Retina (tissue), 1 donor: ENCODE measurements at regions not wholly inside any gene's neighbourhood (a gene's known extent, or its start where the extent isn't known, plus 50 kb on each side); places are given as distances from the start of the nearest gene placed in this dataset.

Source experiments
- DNase-seq: peaks from one replicate; pipeline ENCODE4 v3.0.0-alpha.2; 2016

- no peak for DNase-seq
Observed at GRCh38 chr20:17810847-17811627, 111.3 kb downstream of the BANF2 start.

DNA sequence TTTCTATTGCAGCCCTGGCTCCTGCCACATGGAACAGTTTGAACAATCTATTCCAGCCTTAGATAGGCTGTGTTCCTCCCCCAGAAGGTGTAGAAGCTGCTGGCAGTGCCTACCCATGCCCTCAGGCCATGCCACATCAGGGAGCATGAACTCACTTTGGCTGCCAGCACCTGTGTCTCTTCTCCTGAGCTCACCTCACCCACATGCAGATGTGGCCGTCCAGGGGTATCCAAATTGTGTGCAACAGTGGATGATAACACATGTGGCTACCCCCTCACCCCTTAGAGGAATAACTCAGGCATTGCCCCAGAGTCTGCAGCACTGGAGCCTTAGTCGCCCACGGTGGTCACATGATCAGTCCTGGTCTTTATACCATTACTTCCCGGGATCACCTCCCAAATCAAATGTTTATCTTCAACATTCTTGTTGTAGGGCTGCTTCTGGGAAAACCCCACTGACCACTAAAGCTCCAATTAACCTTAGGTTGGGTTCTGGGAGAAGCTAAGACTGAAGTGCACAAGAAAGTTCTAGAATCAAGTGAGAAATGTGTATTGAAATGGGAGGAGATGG lies 110.4 kb downstream of the BANF2 start:
- DNase-seq: no peak

DNA sequence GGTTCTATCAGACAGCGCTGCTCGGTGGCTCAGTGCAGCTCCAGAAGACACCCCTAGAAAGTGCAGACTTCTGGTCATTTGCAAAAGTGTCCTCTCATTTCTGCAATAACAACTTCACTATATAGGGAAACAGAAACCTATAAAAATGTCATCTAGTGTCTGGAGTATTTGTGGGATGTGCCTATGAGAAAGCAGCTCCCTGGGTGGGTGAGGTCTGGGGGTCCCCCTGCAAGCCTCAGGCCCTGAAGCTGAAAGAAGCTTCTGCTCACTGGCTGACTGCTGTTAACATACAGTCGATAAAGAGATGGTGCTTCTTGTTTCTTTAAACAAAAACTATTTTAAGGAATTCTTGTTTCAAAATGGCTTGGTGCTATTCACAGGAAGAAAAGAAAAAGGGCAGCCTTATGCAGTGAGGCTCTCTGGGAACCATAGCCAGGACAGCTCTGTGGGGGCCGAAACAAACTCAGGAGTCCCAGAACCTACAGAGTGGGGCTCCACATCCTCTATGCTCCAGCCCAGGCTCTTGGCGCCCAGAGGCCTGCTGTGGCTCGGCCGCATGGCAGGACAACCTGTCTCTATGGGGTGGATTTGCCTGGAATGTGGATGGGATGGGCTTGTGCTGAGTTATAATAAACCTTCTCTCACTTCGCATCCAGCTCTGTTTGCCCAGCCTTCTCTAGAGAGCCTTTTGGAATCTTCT lies 109.7 kb downstream of the BANF2 start:
- no peak for DNase-seq

DNA sequence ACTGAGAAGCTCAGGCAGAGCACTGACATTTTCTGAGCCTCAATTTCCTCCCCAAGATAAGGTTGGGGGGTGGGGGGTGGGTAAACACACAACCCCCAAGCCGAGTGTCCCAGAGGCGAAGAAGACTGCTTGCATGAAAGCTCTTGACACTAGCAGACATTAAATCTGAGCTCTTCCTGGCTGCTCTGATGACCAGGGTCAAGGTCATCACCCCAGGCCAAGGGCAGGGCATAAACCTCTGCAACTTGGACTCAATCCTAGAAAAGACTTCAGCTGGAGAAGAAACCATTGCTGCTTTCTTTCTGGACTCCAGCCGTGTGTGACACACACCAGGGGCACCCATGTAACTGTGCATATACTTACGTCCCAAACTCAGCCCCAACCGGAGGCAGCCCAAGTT lies 109.0 kb downstream of the BANF2 start:
- no peak for DNase-seq

GRCh38 chr20:17808357-17808756 lies 108.6 kb downstream of the BANF2 start:
- DNase-seq: no peak

DNA sequence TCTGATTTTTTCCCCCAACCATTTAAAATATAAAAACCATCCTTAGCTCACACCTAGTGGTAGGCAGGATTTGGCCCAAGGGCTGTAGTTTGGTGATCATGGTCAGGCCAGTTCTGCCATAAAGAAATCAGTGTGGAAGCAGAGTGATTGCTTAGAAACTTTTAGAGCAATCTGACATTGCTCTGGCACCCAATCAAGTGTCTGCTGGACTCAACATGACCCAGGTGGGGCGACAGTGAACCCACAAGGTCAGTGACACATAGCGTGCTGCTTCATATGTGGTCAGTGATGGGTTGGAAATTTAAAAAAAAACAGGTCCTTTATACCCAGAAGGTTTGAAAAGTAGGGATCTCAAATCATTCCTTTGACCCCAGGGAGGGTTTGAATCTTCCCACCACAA lies 107.9 kb downstream of the BANF2 start:
- no peak for DNase-seq

DNA sequence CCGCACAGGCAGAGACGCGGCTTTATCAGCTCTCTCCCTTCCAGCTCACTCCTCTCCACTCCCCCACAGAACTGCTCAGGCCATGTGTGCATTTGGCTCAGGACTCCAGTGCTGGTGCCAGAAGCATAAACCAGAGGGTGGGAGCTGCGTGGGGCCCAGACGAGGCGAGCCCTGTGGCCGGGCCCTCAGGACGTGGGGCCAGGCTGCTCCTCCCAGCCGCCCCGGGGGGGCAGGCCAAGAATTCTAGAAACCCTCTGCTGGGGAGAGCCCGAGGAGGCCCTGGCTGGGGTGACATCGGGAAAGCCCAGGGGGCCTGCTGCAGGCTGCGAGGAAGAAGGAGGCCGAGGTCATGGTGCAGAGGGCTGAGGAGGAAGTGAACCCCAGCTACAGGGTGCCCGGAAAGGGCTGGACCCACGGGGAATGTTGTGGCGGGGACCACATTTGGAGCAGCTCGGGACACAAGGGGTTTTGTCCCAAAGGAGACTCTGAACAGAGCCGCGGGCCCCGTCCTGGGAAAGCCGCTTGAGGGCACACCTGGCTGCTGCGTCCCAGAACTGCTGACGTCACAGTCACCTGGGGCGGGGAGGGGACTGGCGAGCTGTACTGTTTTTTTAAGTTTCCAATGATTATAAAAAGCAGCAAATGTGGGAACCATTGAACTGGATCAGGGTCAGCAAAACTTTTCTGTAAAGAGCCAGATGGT lies 107.1 kb downstream of the BANF2 start:
- no peak for DNase-seq

GRCh38 chr20:17806107-17806506 lies 106.3 kb downstream of the BANF2 start:
- DNase-seq: no peak

DNA sequence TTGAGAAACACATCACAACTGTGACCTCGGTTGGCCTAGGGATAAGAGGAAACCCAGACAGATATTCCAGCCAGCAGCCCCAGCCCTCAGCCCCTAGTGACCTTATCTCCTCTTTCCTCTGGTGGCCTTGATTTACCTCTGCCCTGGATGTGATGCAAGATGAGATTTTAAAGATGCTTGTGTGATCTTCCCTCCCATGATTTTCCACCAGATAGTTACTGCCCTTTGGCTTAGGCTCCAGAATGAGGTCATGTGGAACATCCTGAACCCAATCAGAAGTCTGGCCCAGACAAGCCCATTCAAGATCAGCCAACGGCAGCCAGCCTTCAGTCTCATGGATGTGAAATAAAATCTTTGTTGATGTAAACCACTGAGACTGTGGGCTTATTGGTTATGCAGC lies 104.0 kb downstream of the BANF2 start:
- no peak for DNase-seq

- no peak for DNase-seq
Observed at GRCh38 chr20:17799575-17800227, 99.9 kb downstream of the BANF2 start.

DNA sequence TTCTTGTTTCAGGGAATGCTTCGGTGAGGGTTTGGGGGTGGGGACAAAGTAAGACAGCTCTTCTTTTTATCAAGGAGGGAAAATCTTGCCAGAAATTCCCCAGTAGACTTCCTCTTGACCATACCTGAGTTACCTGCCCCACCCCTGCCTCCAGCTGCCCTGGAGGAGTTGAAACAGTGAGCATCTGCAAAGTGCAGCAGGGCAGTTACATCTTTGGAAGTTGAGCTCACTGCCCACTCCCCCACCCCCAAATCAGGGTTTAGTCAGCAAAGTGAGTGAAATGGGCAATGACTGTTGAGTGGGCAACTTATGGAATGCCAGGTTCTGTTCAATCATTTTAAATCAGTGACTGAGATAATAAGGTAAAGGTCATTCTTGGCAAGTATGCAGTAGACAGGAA lies 98.8 kb downstream of the BANF2 start:
- DNase-seq: no peak

- DNase-seq: no peak
Observed at GRCh38 chr20:17797579-17797978, 97.8 kb downstream of the BANF2 start.

- DNase-seq: no peak
Observed at GRCh38 chr20:17797161-17797560, 97.4 kb downstream of the BANF2 start.

DNA sequence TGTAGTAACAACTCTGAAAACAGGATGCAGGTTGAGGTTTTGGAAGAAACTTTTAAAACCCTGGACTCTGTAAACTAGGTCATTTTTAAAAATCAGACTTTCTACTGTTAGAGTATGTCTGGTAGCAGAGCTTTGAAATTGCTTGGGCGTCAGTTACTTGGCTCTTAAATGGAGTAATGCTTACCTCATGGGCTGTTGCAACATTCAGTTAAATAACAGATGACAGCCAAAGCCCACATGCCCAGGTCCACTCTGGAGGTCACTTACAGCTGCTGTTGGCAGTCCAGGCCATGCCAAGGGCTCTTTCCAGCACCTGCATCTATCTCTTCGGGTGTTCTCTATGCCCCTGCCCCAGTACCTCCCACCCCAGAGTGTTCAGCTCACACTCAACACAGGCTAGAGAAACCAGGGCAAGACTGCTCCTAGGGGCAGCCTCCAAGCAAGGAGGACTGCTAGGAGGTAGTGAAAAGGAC lies 96.4 kb downstream of the BANF2 start:
- DNase-seq: no peak

- DNase-seq: no peak
Observed at GRCh38 chr20:17795501-17796071, 95.8 kb downstream of the BANF2 start.

DNA sequence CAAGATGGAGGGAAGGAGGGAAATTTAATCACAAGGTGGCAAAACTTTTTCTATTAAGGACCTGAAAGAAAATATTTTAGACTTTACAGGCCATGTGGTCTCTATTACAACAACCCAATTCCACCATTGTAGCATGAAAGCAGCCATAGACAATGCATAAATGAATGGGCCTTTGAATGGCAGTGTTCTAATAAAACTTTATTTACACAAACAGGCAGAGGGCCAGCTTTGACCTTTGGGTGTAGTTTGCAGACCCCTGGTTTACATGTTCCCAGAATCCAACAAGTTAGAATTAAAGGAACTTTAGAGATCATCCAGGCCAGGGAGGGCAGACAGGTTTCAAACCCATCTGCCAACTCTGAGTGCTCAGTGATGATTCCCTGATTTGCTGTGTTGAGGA lies 95.2 kb downstream of the BANF2 start:
- DNase-seq: no peak

DNA sequence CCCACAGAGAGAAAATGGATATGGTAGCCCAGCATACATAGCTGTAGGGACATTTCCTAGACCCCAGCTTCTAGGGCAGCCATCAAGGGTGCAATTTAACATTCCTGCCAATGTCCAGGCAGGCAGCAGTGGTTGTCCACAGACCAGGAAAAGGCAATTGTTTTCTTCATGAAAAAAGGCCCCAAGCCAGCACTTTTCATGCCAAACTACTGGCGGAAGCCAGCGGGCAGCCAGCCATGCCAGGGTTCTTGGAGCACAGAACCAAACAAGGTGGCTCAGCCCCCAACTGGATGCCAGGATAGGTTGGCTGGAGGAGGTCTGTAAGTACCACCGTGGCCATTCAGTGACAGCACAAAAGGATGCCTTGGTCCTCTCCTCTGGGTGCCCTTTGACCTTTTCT lies 94.6 kb downstream of the BANF2 start:
- no peak for DNase-seq

DNA sequence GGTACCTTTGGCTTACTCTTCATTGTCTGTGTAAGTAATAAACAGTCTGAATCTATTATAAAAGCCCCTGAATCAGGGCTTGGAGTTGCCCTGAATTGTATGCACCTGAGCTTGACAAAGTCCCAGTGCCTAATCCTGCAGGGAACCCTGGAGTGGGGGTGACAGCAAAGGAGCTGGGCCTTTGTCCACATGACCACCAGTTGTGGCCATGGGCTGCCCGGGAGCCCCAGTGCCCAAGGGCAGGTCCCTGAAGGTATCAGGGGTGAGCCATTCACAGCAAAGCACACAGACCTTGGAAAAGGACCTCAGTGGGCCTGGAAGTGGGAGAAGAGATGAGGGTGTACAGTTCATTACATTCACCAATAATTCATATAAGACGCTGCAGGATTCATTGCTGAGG lies 94.2 kb downstream of the BANF2 start:
- no peak for DNase-seq

DNA sequence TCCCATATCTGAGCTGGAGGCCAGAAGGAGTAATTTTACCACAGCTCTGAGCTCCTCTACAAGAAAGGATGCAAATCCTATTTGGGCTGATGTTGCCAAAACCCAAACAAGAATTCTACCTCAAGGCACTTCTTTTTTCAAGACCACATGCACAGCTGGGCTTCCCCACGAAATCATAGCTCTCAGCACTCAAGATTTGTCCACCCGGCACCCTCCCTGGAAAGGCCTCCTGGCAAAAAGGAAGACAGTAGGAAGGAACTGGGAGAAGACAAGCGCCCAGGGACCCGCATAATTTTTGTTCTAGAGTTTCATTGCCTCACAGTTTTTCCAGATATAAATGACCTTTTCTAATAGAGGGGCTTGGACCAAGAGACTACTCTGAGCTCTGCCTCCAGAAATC lies 90.5 kb downstream of the BANF2 start:
- DNase-seq: no peak

- DNase-seq: no peak
Observed at GRCh38 chr20:17787816-17788215, 88.0 kb downstream of the BANF2 start.

DNA sequence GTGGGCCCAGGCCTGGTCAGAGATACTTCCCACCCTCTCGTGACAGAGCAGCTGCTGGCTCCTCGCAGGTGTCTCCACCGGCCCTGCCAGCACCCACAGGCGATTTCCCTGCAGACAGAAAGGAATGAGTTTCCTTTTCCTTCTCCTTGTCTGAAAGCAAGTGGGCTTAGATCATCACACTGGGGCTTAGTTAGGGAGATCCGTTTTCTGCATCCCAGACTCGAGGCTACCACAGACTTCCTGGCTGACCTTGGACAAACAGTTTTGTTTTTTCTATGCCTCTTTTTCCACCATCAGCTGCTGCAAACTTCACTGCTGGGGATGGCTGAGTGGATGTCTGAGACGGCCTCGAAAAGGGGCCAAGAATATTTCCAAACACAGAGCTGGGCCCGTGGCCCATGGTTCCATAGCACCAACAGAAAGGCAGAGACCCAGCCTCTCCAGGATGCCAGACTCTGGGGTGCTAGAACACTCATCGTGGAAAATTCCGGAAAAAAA lies 86.5 kb downstream of the BANF2 start:
- no peak for DNase-seq
